SK-N-SH treated with all-trans-retinoic acid at 6 μM for 48 hours (cell line): ENCODE measurements at regions not wholly inside any gene's neighbourhood (a gene's known extent, or its start where the extent isn't known, plus 50 kb on each side); places are given as distances from the start of the nearest gene placed in this dataset.
A peak's percentile ranks its signal among the peaks of the same experiment; 100 is the strongest.

ENCODE experiments used
- ATAC-seq: fragments of 200-7000 bp; cut with Tn5 transposase; 3 replicates; pipeline ENCODE4 v1.9.1; 2020; ENCODE audit warnings: mild to moderate bottlenecking, moderate library complexity
- ARNTL ChIP-seq: fragments of 450-650 bp; formaldehyde crosslinking; IDR thresholded peaks from 2 replicates; pipeline ENCODE4 v1.5.0; 2020; ENCODE audit warnings: low read depth, mild to moderate bottlenecking, moderate library complexity, borderline replicate concordance
- BACH2 ChIP-seq: fragments of 250-450 bp; sonication (Bioruptor Pico); IDR thresholded peaks from 2 replicates; pipeline ENCODE4 v1.9.0; 2021; ENCODE audit warnings: mild to moderate bottlenecking, borderline replicate concordance
- CREB5 ChIP-seq: fragments of 250-450 bp; sonication (Bioruptor Pico); IDR thresholded peaks from 2 replicates; pipeline ENCODE4 v1.5.1; 2020; ENCODE audit warnings: low read depth, mild to moderate bottlenecking, moderate library complexity
- CSDC2 ChIP-seq: fragments of 250-450 bp; sonication (Bioruptor Pico); IDR thresholded peaks from 2 replicates; pipeline ENCODE4 v1.5.0; 2020; ENCODE audit warnings: mild to moderate bottlenecking, moderate library complexity
- CSRNP3 ChIP-seq: fragments of 250-450 bp; sonication (Bioruptor Pico); IDR thresholded peaks from 2 replicates; pipeline ENCODE4 v1.5.1; 2021; ENCODE audit warnings: mild to moderate bottlenecking, moderate library complexity
- ESRRG ChIP-seq: fragments of 250-450 bp; sonication (Bioruptor Pico); IDR thresholded peaks from 2 replicates; pipeline ENCODE4 v1.6.1; 2021; ENCODE audit warnings: mild to moderate bottlenecking
- GLIS3 ChIP-seq: fragments of 250-450 bp; sonication (Bioruptor Pico); IDR thresholded peaks from 2 replicates; pipeline ENCODE4 v1.5.0; 2020; ENCODE audit warnings: mild to moderate bottlenecking, moderate library complexity
- ISL1 ChIP-seq: fragments of 250-450 bp; sonication (Bioruptor Pico); IDR thresholded peaks from 2 replicates; pipeline ENCODE4 v2.1.2; 2022; ENCODE audit warnings: mild to moderate bottlenecking, moderate library complexity
- OSR1 ChIP-seq: fragments of 250-450 bp; sonication (Bioruptor Pico); IDR thresholded peaks from 2 replicates; pipeline ENCODE4 v1.8.0; 2022; ENCODE audit warnings: moderate library complexity, mild to moderate bottlenecking, inconsistent platforms
- PATZ1 ChIP-seq: fragments of 250-450 bp; sonication (Bioruptor Pico); IDR thresholded peaks from 2 replicates; pipeline ENCODE4 v1.8.0; 2020; ENCODE audit warnings: mild to moderate bottlenecking, moderate library complexity, borderline replicate concordance
- SNAI2 ChIP-seq: fragments of 250-450 bp; sonication (Bioruptor Pico); IDR thresholded peaks from 2 replicates; pipeline ENCODE4 v1.5.0; 2020; ENCODE audit warnings: mild to moderate bottlenecking, moderate library complexity
- TCF4 ChIP-seq: fragments of 250-450 bp; sonication (Bioruptor Pico); IDR thresholded peaks from 2 replicates; pipeline ENCODE4 v1.8.0; 2021; ENCODE audit warnings: mild to moderate bottlenecking, moderate library complexity, borderline replicate concordance
- TOX ChIP-seq: fragments of 250-450 bp; sonication (Bioruptor Pico); IDR thresholded peaks from 2 replicates; pipeline ENCODE4 v1.8.0; 2021; ENCODE audit warnings: mild to moderate bottlenecking, moderate library complexity, borderline replicate concordance
- TSHZ2 ChIP-seq: fragments of 250-450 bp; sonication (Bioruptor Pico); IDR thresholded peaks from 2 replicates; pipeline ENCODE4 v1.5.0; 2020; ENCODE audit warnings: mild to moderate bottlenecking, moderate library complexity
- ZFP3 ChIP-seq: fragments of 250-450 bp; sonication (Bioruptor Pico); IDR thresholded peaks from 2 replicates; pipeline ENCODE4 v1.5.0; 2020; ENCODE audit warnings: mild to moderate bottlenecking, moderate library complexity
- ZFP30 ChIP-seq: fragments of 450-650 bp; formaldehyde crosslinking; IDR thresholded peaks from 2 replicates; pipeline ENCODE4 v1.5.0; 2022; ENCODE audit warnings: mild to moderate bottlenecking, moderate library complexity
- ZNF565 ChIP-seq: fragments of 450-650 bp; formaldehyde crosslinking; conservative IDR thresholded peaks from 2 replicates; pipeline ENCODE4 v1.5.0; 2020; ENCODE audit warnings: low read depth, mild to moderate bottlenecking, moderate library complexity
- ZNF70 ChIP-seq: fragments of 450-650 bp; formaldehyde crosslinking; IDR thresholded peaks from 2 replicates; pipeline ENCODE4 v1.5.0; 2020; ENCODE audit warnings: mild to moderate bottlenecking, moderate library complexity
- ZNF8 ChIP-seq: fragments of 450-650 bp; formaldehyde crosslinking; IDR thresholded peaks from 2 replicates; pipeline ENCODE4 v1.5.0; 2020; ENCODE audit warnings: mild to moderate bottlenecking, moderate library complexity

GRCh38 chr18:45456090-45457021, 158.9 kb upstream of the SLC14A2 start:
- ATAC-seq: peak; percentile 50; the same call in 2 of the 3 replicates

GRCh38 chr18:45458033-45458432, 157.2 kb upstream of the SLC14A2 start:
- no peak for ATAC-seq
- no peak for TF ChIP-seq CREB5
- no peak for TF ChIP-seq CSRNP3 (CRISPR knock-in tag)
- no peak for TF ChIP-seq ZNF8 (CRISPR knock-in tag)
- no peak for TF ChIP-seq ZFP30 (CRISPR knock-in tag)
- TF ChIP-seq PATZ1: no peak
- no peak for TF ChIP-seq GLIS3 (CRISPR knock-in tag)
- TF ChIP-seq SNAI2 (CRISPR knock-in tag): no peak
- no peak for TF ChIP-seq TCF4 (CRISPR knock-in tag)
- no peak for TF ChIP-seq ZNF70 (CRISPR knock-in tag)
- no peak for TF ChIP-seq CSDC2 (CRISPR knock-in tag)

More at GRCh38 chr18:45456090-45457021, 158.9 kb upstream of the SLC14A2 start:
- TF ChIP-seq BACH2: no peak
- no peak for TF ChIP-seq CSDC2 (CRISPR knock-in tag)
- TF ChIP-seq ISL1 (CRISPR knock-in tag): no peak
- TF ChIP-seq ESRRG: no peak
- no peak for TF ChIP-seq CSRNP3 (CRISPR knock-in tag)
- no peak for TF ChIP-seq TSHZ2 (CRISPR knock-in tag)
- TF ChIP-seq PATZ1: no peak
- TF ChIP-seq OSR1 (CRISPR knock-in tag): no peak
- TF ChIP-seq ARNTL (CRISPR knock-in tag): no peak
- no peak for TF ChIP-seq TOX (CRISPR knock-in tag)
- no peak for TF ChIP-seq ZFP30 (CRISPR knock-in tag)
- TF ChIP-seq ZNF565 (CRISPR knock-in tag): no peak
- TF ChIP-seq SNAI2 (CRISPR knock-in tag): no peak
- no peak for TF ChIP-seq TCF4 (CRISPR knock-in tag)
- TF ChIP-seq ZFP3 (CRISPR knock-in tag): no peak
- no peak for TF ChIP-seq CREB5
